ENCODE measurements at regions not wholly inside any gene's neighbourhood (a gene's known extent, or its start where the extent isn't known, plus 50 kb on each side); places are given as distances from the start of the nearest gene placed in this dataset.

DNA sequence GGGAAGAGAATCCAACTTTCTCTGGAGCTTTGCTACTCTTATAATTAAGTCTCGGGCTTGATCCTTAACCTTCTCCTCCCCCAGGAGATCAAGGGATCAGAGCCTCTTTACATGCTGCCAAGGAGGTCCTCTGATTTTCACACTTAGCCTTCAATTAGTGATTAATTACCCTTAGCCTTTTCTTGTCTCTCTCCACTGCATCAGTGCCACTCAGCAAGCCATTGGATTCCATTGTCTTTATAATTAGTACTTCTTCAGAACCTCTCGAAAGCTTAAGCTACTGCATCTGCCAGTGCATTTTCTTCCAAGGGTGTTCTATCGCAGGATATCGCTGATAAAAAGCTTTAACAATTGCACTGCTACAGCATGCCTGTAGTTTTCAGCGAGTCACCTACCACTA lies 477.0 kb upstream of the MEIS1 start:
- WGBS, 2 donors (ENCODE audit: low coverage in 1 of 2) = 70 to 83% methylated on average over 4 to 5 of the region's 5 CpGs
- no peaks in the 10 kb centered on the region for H3K4me1 ChIP-seq
- H3K9me3 ChIP-seq = no peaks in the 10 kb centered on the region
- in situ Hi-C loops (cut with MboI; ENCODE audit: low pct_ligation_motif_present in 1 of 4, low pct_unique_long_range_greater_than_20kb in 1 of 4, low sequenced_read_pairs in 3 of 4) (no loop called here), intact Hi-C loops (cut with DNase I; ENCODE audit: low total_unique reads) (loop anchor here (1.0 kb wide), 1 partner anchor 12 kb away; no protein-coding TSS in a partner anchor)
- no peak for DNase-seq
- H3K27me3 ChIP-seq = no peaks in the 10 kb centered on the region
- H3K27ac ChIP-seq = no peak overlapping the region
- no peak for TF ChIP-seq POLR2A (IDR thresholded peaks at IDR 0.05)
- TF ChIP-seq EP300 (IDR thresholded peaks at IDR 0.05; ENCODE audit: low read depth) = no peak
- TF ChIP-seq, protein P1, sequence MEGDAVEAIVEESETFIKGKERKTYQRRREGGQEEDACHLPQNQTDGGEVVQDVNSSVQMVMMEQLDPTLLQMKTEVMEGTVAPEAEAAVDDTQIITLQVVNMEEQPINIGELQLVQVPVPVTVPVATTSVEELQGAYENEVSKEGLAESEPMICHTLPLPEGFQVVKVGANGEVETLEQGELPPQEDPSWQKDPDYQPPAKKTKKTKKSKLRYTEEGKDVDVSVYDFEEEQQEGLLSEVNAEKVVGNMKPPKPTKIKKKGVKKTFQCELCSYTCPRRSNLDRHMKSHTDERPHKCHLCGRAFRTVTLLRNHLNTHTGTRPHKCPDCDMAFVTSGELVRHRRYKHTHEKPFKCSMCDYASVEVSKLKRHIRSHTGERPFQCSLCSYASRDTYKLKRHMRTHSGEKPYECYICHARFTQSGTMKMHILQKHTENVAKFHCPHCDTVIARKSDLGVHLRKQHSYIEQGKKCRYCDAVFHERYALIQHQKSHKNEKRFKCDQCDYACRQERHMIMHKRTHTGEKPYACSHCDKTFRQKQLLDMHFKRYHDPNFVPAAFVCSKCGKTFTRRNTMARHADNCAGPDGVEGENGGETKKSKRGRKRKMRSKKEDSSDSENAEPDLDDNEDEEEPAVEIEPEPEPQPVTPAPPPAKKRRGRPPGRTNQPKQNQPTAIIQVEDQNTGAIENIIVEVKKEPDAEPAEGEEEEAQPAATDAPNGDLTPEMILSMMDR (IDR thresholded peaks at IDR 0.05) = no peak
- TF ChIP-seq POLR2AphosphoS5 (IDR thresholded peaks at IDR 0.05) = no peak
- no peak overlapping the region for H3K4me3 ChIP-seq
- H3K36me3 ChIP-seq = no peaks in the 10 kb centered on the region

DNA sequence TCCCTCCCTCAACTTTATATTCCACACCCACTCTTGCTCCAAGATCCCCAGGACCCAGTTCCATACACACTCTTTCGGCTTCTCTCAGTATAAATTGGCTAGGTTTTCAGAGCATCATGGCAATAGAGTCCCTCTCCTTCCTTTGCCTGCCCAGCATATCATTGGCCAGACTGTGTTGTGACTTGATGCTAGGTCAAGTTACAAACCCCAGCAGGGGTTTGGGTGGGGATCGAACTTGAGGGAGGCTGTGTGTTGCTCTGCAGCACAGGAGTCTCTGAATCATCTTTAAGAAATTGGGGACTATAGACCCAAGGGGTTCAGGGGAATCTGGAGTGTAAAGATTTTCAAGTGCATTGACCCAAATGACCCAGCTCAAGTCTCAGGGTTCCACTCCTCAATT lies 477.5 kb upstream of the MEIS1 start:
- Histone ChIP-seq H3K27me3 (no peaks in the 10 kb centered on the region), H3K4me3 (no peak overlapping the region), H3K4me1 (no peaks in the 10 kb centered on the region), H3K9me3 (no peaks in the 10 kb centered on the region), H3K27ac (no peak overlapping the region), H3K36me3 (no peaks in the 10 kb centered on the region)
- no peak for DNase-seq
- 73 to 100% methylated on average over 1 to 2 of the region's 2 CpGs for WGBS, 2 donors (ENCODE audit: low coverage in 1 of 2)
- in situ Hi-C loops (cut with MboI; ENCODE audit: low pct_ligation_motif_present in 1 of 4, low pct_unique_long_range_greater_than_20kb in 1 of 4, low sequenced_read_pairs in 3 of 4) = no loop called here
- TF ChIP-seq EP300 (IDR thresholded peaks at IDR 0.05; ENCODE audit: low read depth) (no peak), POLR2A (IDR thresholded peaks at IDR 0.05) (no peak), POLR2AphosphoS5 (IDR thresholded peaks at IDR 0.05) (no peak)
- TF ChIP-seq, protein P1 (IDR thresholded peaks at IDR 0.05) = no peak
- intact Hi-C loops (cut with DNase I; ENCODE audit: low total_unique reads) = loop anchor here (1.0 kb wide), 1 partner anchor 13 kb away; no protein-coding TSS in a partner anchor

DNA sequence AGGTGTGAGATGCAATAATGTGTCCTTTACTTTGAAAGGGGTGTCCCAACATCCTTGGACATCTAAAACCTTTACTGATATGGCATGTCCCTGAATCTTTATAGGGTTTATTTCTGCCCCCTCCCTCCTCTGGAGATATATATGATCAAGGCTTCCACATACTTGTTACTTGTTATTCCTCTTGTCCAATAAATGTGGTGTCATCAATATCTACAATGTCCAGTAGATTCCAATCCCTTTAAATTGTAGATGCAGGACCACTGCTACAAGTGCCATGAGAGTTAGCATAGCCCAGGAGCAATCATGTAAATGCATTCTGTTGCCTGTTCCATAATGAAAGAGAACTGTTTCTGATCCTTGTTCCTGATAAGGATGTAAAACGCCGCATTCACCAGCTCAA lies 479.7 kb upstream of the MEIS1 start:
- no peak overlapping the region for H3K27ac ChIP-seq
- no peaks in the 10 kb centered on the region for H3K27me3 ChIP-seq
- no peak for DNase-seq
- 81 to 89% methylated on average over 2 of the region's 2 CpGs for WGBS, 2 donors (ENCODE audit: low coverage in 1 of 2)
- no peaks in the 10 kb centered on the region for H3K4me1 ChIP-seq
- in situ Hi-C loops (cut with MboI; ENCODE audit: low pct_ligation_motif_present in 1 of 4, low pct_unique_long_range_greater_than_20kb in 1 of 4, low sequenced_read_pairs in 3 of 4) (no loop called here), intact Hi-C loops (cut with DNase I; ENCODE audit: low total_unique reads) (no loop called here)
- no peak for TF ChIP-seq EP300 (IDR thresholded peaks at IDR 0.05; ENCODE audit: low read depth)
- TF ChIP-seq POLR2AphosphoS5 (IDR thresholded peaks at IDR 0.05) = no peak
- no peak overlapping the region for H3K4me3 ChIP-seq
- H3K36me3 ChIP-seq = no peaks in the 10 kb centered on the region
- no peaks in the 10 kb centered on the region for H3K9me3 ChIP-seq

DNA sequence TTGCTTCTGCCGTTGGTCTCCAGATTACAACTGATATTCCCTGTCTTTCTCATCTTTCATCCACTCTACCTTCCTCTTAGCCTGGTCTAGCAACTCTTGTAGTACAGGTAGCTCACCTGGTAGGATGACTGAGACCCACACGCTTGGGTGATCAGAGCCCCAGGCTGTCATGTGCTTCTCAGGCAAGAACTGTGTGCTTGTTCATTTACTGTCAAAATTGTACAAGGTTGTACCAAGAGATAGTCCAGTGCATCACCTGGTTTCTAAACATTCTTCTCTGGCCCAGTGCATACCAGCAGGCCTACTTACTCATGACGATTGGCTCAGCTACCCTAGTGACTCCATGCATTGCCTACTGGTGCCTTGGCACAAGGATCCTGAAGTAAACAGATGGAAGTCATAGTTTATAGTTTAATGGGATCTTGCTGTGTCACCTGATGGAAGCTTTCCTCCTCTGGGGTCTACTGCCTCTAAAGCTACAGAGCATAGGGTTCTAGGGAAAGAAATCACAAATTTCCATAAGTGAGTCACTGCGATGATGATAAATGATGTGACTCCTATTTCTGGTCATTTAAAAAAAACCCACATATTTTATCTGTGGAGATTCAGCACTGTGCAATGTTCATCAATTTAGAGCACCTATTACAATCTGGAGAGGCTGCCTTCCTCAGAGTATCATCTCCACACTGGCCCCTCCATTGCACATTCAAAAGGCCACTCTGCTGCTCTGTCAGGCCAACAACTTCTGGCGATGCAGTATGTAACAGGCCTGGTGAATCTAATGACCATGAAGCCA lies 481.8 kb upstream of the MEIS1 start:
- Histone ChIP-seq H3K9me3 (no peaks in the 10 kb centered on the region), H3K36me3 (no peaks in the 10 kb centered on the region), H3K27me3 (no peaks in the 10 kb centered on the region), H3K4me3 (no peak overlapping the region), H3K27ac (no peak overlapping the region), H3K4me1 (no peaks in the 10 kb centered on the region)
- intact Hi-C loops (cut with DNase I; ENCODE audit: low total_unique reads) = no loop called here
- DNase-seq = no peak
- in situ Hi-C loops (cut with MboI; ENCODE audit: low pct_ligation_motif_present in 1 of 4, low pct_unique_long_range_greater_than_20kb in 1 of 4, low sequenced_read_pairs in 3 of 4) = no loop called here
- WGBS, 2 donors (ENCODE audit: low coverage in 1 of 2) = 79 to 90% methylated on average over 2 to 5 of the region's 5 CpGs
- TF ChIP-seq POLR2AphosphoS5 (IDR thresholded peaks at IDR 0.05) (no peak), POLR2A (IDR thresholded peaks at IDR 0.05) (no peak), EP300 (IDR thresholded peaks at IDR 0.05; ENCODE audit: low read depth) (no peak)
- TF ChIP-seq, protein P1 (IDR thresholded peaks at IDR 0.05) = no peak
